GM12865 (cell line): ENCODE measurements at regions not wholly inside any gene's neighbourhood (a gene's known extent, or its start where the extent isn't known, plus 50 kb on each side); places are given as distances from the start of the nearest gene placed in this dataset.

Experiments
- DNase-seq: peaks from one replicate; pipeline ENCODE4 v3.0.0; 2010; ENCODE audit warnings: low read depth
- H3K4me3 ChIP-seq: 2 replicates; pipeline ENCODE4 v1.5.1; 2011; ENCODE audit warnings: mild to moderate bottlenecking, low read depth, low read length, control low read depth
- TF ChIP-seq, protein P1 (sequence below): IDR thresholded peaks from 2 replicates; pipeline ENCODE4 v1.5.1; 2011; ENCODE audit warnings: low read length, control low read depth, low read depth, inconsistent platforms; ENCODE audit not compliant: insufficient read depth; ENCODE audit errors: missing control alignments

DNA sequence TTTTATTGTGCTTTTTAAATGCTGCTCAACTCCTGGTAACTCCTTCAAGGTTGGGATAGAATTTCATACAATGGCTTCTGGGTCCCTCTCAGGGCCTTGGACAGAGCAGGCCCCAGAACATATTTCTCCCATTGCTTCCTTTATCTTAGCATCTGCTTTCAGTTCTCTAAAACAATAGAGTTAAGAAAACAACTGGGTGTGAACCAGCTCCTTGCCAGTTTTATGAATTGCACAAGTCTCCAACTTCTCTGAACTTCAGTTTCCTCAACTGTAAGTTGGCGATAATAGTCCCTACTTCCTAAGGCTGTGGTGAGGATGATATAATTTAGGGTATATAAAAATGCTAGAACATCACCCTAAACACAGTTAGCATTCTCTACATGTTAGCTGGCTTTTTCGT is 77.0 kb upstream of the INHBA start:
- no peak for DNase-seq

DNA sequence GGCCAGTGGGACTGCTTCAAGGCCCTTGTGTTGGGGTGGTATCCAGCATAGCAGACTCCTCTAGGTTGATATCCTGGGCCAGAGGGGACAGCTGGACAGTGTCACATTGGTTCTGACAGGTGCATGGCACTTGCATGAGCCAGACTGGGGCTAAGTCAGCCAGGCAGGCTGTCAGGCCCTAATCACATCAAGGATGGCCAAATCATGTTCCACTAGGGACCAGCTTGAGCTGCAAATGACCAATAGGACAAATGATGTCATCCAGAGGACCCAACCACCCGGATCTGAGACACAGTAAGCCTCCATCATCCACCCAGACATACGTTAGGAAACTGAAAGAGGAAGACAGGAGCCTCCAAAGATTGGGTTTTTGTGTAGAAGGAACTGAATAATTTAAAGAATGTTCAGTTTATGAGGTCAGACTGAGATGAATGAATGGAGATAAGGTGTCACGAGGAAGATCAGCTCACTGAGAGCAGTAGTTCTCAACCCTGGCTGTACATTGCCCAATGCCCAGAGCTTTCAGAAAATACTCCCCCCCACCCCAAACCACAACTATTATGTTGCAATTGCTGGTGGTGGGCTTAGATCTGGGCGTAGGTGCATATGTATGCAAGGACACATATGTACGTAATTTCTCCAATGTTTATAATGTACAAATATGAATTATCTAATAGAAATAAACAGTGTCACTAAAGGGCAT is 75.2 kb upstream of the INHBA start:
- no peak overlapping the region for H3K4me3 ChIP-seq
- TF ChIP-seq, protein P1, sequence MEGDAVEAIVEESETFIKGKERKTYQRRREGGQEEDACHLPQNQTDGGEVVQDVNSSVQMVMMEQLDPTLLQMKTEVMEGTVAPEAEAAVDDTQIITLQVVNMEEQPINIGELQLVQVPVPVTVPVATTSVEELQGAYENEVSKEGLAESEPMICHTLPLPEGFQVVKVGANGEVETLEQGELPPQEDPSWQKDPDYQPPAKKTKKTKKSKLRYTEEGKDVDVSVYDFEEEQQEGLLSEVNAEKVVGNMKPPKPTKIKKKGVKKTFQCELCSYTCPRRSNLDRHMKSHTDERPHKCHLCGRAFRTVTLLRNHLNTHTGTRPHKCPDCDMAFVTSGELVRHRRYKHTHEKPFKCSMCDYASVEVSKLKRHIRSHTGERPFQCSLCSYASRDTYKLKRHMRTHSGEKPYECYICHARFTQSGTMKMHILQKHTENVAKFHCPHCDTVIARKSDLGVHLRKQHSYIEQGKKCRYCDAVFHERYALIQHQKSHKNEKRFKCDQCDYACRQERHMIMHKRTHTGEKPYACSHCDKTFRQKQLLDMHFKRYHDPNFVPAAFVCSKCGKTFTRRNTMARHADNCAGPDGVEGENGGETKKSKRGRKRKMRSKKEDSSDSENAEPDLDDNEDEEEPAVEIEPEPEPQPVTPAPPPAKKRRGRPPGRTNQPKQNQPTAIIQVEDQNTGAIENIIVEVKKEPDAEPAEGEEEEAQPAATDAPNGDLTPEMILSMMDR, result no peak
- no peak for DNase-seq

More for the DNA sequence above, 77.0 kb upstream of the INHBA start:
- TF ChIP-seq, protein P1, result no peak
- H3K4me3 ChIP-seq, result no peak overlapping the region

DNA sequence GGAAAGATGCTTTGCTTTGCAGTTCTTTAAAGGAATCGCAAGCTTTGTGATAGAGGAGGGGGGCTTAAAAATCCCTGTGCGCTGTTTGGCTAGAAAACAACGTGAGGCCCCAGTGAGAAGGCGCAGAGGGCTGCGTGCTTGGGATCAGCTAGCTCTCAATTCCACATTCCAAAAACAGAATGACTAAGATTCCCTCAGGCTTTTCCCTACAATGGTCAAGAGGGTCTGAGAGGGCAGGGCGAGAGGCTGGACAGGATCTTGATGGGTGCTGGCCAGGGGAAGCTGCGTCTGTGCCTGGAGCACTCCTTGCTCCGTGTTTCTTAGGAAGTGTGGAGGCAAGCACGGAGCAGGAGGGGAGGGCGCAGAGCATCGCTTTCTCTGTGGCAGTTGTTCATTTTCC is 72.1 kb upstream of the INHBA start:
- no peak overlapping the region for H3K4me3 ChIP-seq
- no peak for DNase-seq

DNA sequence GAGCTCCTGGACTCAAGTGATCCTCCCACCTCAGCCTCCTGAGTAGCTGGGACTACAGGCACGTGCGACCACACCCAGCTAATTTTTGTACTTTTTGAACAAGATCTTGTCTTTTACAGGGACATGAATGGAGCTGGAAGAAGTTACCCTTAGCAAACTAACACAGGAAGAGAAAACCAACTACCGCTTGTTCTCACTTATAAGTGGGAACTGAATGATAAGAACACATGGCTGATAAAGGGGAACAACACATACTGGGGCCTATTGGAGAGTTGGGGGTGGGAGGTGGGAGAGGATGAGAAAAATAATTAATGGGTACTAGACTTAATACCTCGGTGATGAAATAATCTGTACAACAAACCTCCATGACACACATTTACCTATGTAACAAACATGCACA is 70.9 kb upstream of the INHBA start:
- TF ChIP-seq, protein P1, result no peak
- no peak overlapping the region for H3K4me3 ChIP-seq
- DNase-seq, result no peak

More for the DNA sequence above, 72.1 kb upstream of the INHBA start:
- TF ChIP-seq, protein P1, result no peak

DNA sequence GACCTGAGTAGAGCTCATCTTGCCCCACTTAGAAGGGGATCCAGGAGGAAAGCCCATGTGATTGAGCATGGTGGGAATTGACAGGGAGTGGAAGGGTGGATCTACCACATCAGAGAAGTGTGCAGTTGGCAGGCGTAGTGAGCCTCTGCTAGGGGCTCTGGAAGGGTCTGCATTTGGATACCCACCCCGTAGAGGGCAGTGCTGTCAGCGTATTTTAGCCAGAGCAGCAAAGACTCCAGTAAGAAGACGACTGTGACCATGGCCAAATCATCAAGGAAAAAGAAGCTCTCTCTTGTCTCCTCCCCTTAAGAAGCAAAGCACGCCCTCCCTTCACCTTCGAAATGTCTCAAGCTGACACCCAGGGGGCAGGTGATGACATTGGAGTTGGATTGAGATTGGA is 68.8 kb upstream of the INHBA start:
- TF ChIP-seq, protein P1, result no peak
- DNase-seq, result no peak
- H3K4me3 ChIP-seq, result no peak overlapping the region

DNA sequence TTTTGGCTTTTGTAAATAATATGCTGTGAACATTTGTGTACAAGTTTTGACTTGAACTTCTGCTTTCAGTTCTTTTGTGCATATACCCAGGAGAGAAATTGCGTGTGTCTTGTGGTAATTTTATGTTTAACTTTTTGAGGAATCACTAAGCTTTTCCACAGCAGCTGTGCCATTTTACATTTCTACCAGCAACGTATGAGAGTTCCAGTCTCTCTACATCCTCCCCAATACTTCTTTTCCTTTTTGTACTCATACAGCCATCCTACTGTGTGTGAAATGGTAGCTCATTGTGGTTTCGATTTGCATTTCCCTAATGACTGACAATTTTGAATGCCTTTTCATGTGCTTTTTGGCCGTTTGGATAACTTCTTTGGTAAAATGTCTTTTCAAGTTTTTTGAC is 66.3 kb upstream of the INHBA start:
- no peak overlapping the region for H3K4me3 ChIP-seq
- TF ChIP-seq, protein P1, result no peak
- DNase-seq, result no peak

DNA sequence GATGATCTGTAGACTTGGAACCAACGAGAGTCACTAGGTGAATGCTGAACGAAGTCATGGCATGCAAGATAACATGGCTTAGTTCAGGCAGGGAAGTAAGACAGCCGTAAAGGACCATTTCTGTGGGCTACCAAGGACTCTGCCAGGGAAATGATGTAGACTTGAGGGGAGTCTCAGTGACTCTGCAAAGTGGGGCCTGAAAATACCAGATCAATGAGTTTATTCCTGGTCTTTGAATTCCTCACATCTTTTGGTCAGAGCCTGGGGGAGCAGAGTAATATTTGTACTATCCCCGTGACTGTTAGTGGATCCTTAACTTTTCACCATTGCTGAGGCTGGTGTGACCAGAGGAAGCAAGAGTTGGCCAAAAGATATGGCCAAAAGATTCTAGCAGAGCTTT is 60.7 kb upstream of the INHBA start:
- H3K4me3 ChIP-seq, result no peak overlapping the region
- TF ChIP-seq, protein P1, result no peak
- DNase-seq, result no peak
